ENCODE measurements at regions not wholly inside any gene's neighbourhood (a gene's known extent, or its start where the extent isn't known, plus 50 kb on each side); places are given as distances from the start of the nearest gene placed in this dataset.

- Histone ChIP-seq H3K9ac (no peak overlapping the region), H3K9me3 (no peaks in the 10 kb centered on the region), H3K36me3 (no peaks in the 10 kb centered on the region), H3K27ac (no peak overlapping the region), H4K20me1 (no peaks in the 10 kb centered on the region), H3K27me3 (no peaks in the 10 kb centered on the region), H3K4me2 (no peak overlapping the region), H3K4me1 (no peaks in the 10 kb centered on the region), H3K4me3 (no peak overlapping the region)
- TF ChIP-seq Cebpa-rat (IDR thresholded peaks at IDR 0.05), result no peak
These were observed 366.9 kb downstream of the S1PR1 start for GRCh38 chr1:101603726-101604125.

DNA sequence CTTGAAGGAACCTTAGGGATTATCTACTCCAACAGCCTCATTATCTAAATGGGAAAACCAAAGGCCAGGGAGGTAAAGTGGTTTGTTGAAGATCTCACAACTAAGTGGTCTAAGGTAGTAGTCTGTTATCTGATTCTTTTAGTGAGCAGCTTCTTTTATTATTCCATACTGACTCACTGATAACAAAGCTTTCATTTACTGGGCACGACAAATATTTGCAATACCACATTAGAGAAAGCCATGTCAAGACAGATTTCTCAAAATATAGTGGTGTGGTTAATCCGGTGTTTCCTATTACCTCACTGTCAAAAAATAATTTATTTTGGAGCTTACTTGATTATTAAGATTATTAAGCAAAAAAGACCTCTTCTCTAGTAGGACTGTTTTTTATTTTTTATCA, 369.1 kb downstream of the S1PR1 start:
- H3K27ac ChIP-seq, result no peak overlapping the region
- no peak overlapping the region for H3K4me3 ChIP-seq
- H4K20me1 ChIP-seq, result no peaks in the 10 kb centered on the region
- H3K36me3 ChIP-seq, result no peaks in the 10 kb centered on the region
- no peaks in the 10 kb centered on the region for H3K27me3 ChIP-seq
- H3K9me3 ChIP-seq, result peaks cover 10% of the 10 kb centered on the region; the same call in 1 of the 2 replicates
- no peaks in the 10 kb centered on the region for H3K4me1 ChIP-seq
- no peak overlapping the region for H3K4me2 ChIP-seq
- no peak for TF ChIP-seq Cebpa-rat (IDR thresholded peaks at IDR 0.05)
- no peak overlapping the region for H3K9ac ChIP-seq

- H3K9ac ChIP-seq, result no peak overlapping the region
- no peaks in the 10 kb centered on the region for H4K20me1 ChIP-seq
- H3K27me3 ChIP-seq, result no peaks in the 10 kb centered on the region
- H3K36me3 ChIP-seq, result no peaks in the 10 kb centered on the region
- no peaks in the 10 kb centered on the region for H3K4me1 ChIP-seq
- no peak overlapping the region for H3K27ac ChIP-seq
- TF ChIP-seq Cebpa-rat (IDR thresholded peaks at IDR 0.05), result no peak
- no peak overlapping the region for H3K4me3 ChIP-seq
- peaks cover 10% of the 10 kb centered on the region; the same call in 1 of the 2 replicates for H3K9me3 ChIP-seq
- H3K4me2 ChIP-seq, result no peak overlapping the region
These were observed 376.7 kb downstream of the S1PR1 start for GRCh38 chr1:101613546-101613945.

GRCh38 chr1:101618900-101619299, 377.8 kb downstream of the OLFM3 start:
- TF ChIP-seq Cebpa-rat (IDR thresholded peaks at IDR 0.05), result no peak
- no peak overlapping the region for H3K9ac ChIP-seq
- no peaks in the 10 kb centered on the region for H3K4me1 ChIP-seq
- no peak overlapping the region for H3K4me3 ChIP-seq
- no peaks in the 10 kb centered on the region for H3K9me3 ChIP-seq
- H3K27me3 ChIP-seq, result no peaks in the 10 kb centered on the region
- H3K36me3 ChIP-seq, result no peaks in the 10 kb centered on the region
- H3K27ac ChIP-seq, result no peak overlapping the region
- H3K4me2 ChIP-seq, result no peak overlapping the region
- no peaks in the 10 kb centered on the region for H4K20me1 ChIP-seq

- no peak for TF ChIP-seq Cebpa-rat (IDR thresholded peaks at IDR 0.05)
- Histone ChIP-seq H3K9me3 (no peaks in the 10 kb centered on the region), H3K27ac (no peak overlapping the region), H4K20me1 (no peaks in the 10 kb centered on the region), H3K9ac (no peak overlapping the region), H3K4me3 (no peak overlapping the region), H3K36me3 (no peaks in the 10 kb centered on the region), H3K27me3 (no peaks in the 10 kb centered on the region), H3K4me1 (no peaks in the 10 kb centered on the region), H3K4me2 (no peak overlapping the region)
These were observed 364.0 kb downstream of the OLFM3 start for GRCh38 chr1:101632548-101633272.

DNA sequence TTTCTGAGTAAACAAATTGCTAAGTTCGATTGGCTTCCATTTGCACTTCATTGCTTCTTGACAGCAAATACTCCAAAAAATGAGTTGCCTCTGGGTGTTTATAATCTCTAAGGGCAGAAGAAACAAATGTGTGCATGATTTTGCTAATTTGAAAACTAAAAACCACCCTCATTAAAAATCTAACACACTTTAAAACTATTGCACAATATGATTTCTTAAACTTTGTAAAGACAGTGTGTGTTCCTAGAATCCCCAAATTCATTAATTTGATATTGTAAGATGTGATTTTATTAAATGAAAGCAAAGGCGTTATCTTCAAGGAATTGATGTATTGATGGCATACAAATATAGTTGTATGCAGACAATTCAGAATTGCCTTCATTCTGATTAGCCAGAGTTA, 350.9 kb downstream of the OLFM3 start:
- Histone ChIP-seq H3K36me3 (no peaks in the 10 kb centered on the region), H3K27ac (no peak overlapping the region), H4K20me1 (no peaks in the 10 kb centered on the region), H3K4me3 (no peak overlapping the region), H3K9me3 (no peaks in the 10 kb centered on the region), H3K27me3 (no peaks in the 10 kb centered on the region), H3K4me1 (no peaks in the 10 kb centered on the region), H3K9ac (no peak overlapping the region), H3K4me2 (no peak overlapping the region)
- TF ChIP-seq Cebpa-rat (IDR thresholded peaks at IDR 0.05), result no peak

GRCh38 chr1:101652484-101652883, 344.2 kb downstream of the OLFM3 start:
- Histone ChIP-seq H3K4me1 (no peaks in the 10 kb centered on the region), H3K27ac (no peak overlapping the region), H3K4me2 (no peak overlapping the region), H3K36me3 (no peaks in the 10 kb centered on the region), H3K27me3 (no peaks in the 10 kb centered on the region), H3K9me3 (peaks cover 13% of the 10 kb centered on the region), H3K9ac (no peak overlapping the region), H3K4me3 (no peak overlapping the region), H4K20me1 (no peaks in the 10 kb centered on the region)
- no peak for TF ChIP-seq Cebpa-rat (IDR thresholded peaks at IDR 0.05)

DNA sequence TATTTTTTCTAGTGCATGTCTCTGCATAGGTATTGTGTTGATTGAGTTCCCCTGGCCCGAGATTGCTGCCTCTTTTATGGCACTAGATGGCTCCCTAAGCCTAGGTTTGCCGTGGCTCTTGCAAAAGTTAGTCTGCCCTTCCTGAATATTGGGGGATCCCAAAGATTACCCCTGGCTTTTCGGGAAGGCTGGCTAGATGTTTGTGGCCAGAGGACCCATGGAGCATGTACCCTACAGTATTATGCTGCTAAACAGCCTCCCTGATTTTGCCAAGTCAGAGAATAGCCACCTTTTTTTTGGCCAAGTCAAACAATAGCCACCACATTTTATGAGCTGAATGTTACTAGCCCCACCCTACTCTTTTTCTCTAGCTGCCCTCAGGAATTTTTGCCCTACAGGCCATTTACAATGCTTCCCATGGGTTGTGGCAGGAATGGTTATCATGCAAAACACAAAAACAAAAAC, 343.2 kb downstream of the OLFM3 start:
- Histone ChIP-seq H4K20me1 (no peaks in the 10 kb centered on the region), H3K27ac (no peak overlapping the region), H3K27me3 (no peaks in the 10 kb centered on the region), H3K9ac (no peak overlapping the region), H3K36me3 (no peaks in the 10 kb centered on the region), H3K4me3 (no peak overlapping the region), H3K4me2 (no peak overlapping the region), H3K4me1 (no peaks in the 10 kb centered on the region), H3K9me3 (peaks cover 13% of the 10 kb centered on the region)
- no peak for TF ChIP-seq Cebpa-rat (IDR thresholded peaks at IDR 0.05)

DNA sequence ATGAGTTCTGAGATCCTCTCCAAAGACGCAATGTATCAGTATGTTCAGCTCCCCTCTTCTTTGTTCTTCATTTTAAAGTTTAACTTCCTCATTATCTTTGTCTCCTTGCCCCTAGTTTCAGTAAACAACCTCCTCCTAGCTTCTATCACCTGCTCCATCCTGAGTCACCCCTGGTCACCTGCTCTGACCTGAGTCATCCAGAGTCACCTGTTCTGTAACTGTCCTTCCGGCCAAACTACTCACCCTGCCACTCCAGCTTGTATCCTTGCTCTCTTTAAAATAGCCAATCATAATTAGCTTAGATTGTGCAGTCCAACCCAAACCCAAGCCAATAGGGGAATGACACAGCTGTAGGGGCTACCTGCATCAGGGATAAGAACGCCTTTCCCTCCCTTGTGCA, 332.0 kb downstream of the OLFM3 start:
- Histone ChIP-seq H3K4me2 (no peak overlapping the region), H4K20me1 (no peaks in the 10 kb centered on the region), H3K27ac (no peak overlapping the region), H3K27me3 (no peaks in the 10 kb centered on the region), H3K4me3 (no peak overlapping the region), H3K9ac (no peak overlapping the region), H3K9me3 (peaks cover 35% of the 10 kb centered on the region), H3K4me1 (no peaks in the 10 kb centered on the region), H3K36me3 (no peaks in the 10 kb centered on the region)
- no peak for TF ChIP-seq Cebpa-rat (IDR thresholded peaks at IDR 0.05)

DNA sequence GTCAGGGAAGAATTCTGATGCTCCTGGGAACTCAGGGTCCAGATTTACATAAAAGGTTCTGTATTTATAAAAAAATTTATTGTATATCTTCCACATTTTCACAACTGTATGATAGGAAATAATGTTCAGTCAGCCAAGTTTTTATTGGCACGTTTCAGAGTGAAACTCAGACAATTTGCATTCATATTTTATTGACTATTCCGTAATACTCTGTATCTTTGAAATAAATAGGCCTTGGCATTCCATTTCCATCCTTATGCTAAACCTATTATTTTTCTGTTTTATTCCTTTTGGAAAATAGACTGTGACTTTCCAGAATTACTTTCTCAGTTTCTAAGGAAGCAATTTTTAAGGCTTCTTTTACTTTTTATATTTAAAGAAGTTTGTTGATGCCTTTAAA, 329.0 kb downstream of the OLFM3 start:
- Histone ChIP-seq H3K36me3 (no peaks in the 10 kb centered on the region), H3K27ac (no peak overlapping the region), H3K9ac (no peak overlapping the region), H3K4me1 (no peaks in the 10 kb centered on the region), H3K4me2 (no peak overlapping the region), H3K4me3 (no peak overlapping the region), H4K20me1 (no peaks in the 10 kb centered on the region), H3K9me3 (peaks cover 24% of the 10 kb centered on the region), H3K27me3 (no peaks in the 10 kb centered on the region)
- TF ChIP-seq Cebpa-rat (IDR thresholded peaks at IDR 0.05), result no peak

DNA sequence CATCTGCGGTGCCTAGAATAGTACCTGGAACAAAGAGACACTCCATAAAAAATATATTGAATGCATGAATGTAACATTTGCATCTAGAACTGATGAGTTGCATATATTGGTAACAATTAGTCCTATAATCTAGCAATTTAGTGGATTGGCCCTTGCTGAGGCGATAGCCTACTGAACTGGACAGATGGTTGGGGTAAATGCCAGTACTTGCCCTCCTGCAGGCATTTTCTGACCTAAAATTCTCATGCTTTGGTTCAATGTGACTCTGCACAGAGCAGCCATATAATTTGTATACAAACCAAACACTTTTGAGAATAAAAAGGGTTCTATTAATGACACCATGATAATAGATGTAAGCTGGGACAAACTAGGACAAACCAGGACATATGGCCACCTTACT, 313.6 kb downstream of the OLFM3 start:
- no peaks in the 10 kb centered on the region for H4K20me1 ChIP-seq
- no peak overlapping the region for H3K9ac ChIP-seq
- no peak overlapping the region for H3K4me3 ChIP-seq
- H3K27me3 ChIP-seq, result no peaks in the 10 kb centered on the region
- H3K4me2 ChIP-seq, result no peak overlapping the region
- H3K27ac ChIP-seq, result no peak overlapping the region
- H3K9me3 ChIP-seq, result no peaks in the 10 kb centered on the region
- H3K4me1 ChIP-seq, result 0 out of 2 replicates have a peak, but pooled peaks cover 4% of the 10 kb centered on the region
- no peaks in the 10 kb centered on the region for H3K36me3 ChIP-seq
- no peak for TF ChIP-seq Cebpa-rat (IDR thresholded peaks at IDR 0.05)
